ENCODE measurements at regions not wholly inside any gene's neighbourhood (a gene's known extent, or its start where the extent isn't known, plus 50 kb on each side); places are given as distances from the start of the nearest gene placed in this dataset.

DNA sequence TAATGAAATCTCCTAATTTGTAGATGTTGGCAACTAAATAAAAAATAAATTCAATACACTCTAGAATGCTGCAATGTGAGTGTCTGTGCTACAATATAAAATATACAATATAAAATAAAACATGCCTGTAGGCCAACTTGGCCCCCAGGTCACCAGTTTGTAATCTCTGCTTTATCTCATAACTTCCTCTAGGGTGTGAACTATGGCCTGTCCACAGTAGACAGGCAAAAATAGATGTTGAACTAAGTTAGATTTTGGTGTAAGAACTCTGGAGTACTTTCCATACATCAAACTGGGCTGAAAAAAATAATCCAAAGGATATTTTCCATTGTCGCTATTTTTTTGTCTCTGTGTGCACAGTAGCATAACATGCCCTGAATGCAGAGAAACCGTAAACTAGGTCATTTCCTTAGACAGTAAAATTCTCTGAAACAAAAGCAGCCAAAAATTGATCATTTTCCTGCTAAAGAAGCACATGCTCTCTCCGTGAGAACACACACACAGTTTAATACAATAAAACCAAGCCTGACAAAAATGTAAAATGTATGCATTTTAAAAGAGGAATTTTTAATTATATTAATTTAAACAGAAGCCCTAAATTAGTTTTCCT, 98.5 kb upstream of the ZFP64 start:
- Mint-ChIP-seq H3K9me3 (ENCODE audit: low read depth) (peaks cover 6% of the 10 kb centered on the region), H3K27ac (ENCODE audit: unreplicated experiment) (peak overlapping the region; percentile 76), H3K4me1 (ENCODE audit: low read depth) (peaks cover 8% of the 10 kb centered on the region), H3K27me3 (ENCODE audit: low read depth) (peaks cover 8% of the 10 kb centered on the region), H3K4me3 (ENCODE audit: unreplicated experiment) (no peak overlapping the region), H3K36me3 (ENCODE audit: low read depth) (no peaks in the 10 kb centered on the region)
- TF ChIP-seq, protein P1, sequence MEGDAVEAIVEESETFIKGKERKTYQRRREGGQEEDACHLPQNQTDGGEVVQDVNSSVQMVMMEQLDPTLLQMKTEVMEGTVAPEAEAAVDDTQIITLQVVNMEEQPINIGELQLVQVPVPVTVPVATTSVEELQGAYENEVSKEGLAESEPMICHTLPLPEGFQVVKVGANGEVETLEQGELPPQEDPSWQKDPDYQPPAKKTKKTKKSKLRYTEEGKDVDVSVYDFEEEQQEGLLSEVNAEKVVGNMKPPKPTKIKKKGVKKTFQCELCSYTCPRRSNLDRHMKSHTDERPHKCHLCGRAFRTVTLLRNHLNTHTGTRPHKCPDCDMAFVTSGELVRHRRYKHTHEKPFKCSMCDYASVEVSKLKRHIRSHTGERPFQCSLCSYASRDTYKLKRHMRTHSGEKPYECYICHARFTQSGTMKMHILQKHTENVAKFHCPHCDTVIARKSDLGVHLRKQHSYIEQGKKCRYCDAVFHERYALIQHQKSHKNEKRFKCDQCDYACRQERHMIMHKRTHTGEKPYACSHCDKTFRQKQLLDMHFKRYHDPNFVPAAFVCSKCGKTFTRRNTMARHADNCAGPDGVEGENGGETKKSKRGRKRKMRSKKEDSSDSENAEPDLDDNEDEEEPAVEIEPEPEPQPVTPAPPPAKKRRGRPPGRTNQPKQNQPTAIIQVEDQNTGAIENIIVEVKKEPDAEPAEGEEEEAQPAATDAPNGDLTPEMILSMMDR (IDR thresholded peaks at IDR 0.05): no peak
- no peak for DNase-seq (ENCODE audit: low spot score)

DNA sequence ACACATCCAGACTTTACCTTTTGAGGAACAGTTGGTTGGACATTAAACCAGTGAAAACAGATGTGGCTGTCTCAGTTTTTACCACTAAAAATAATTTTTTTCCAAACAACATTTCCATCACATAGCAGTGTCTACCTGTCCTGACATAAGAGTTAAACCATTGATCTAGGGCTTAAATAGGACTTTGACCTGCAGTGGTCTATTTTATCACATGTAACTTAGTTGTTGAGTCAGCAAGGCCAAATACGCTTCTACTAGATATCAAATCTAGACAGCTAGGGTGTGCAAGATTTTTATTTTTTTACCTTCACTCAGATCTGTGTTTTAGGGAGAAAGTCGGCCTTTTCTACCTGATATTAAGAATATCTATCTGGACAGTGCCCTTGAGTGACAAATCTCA, 88.8 kb upstream of the ZFP64 start:
- H3K4me3 Mint-ChIP-seq (ENCODE audit: unreplicated experiment): no peak overlapping the region
- peaks cover 28% of the 10 kb centered on the region for H3K27me3 Mint-ChIP-seq (ENCODE audit: low read depth)
- DNase-seq (ENCODE audit: low spot score): no peak
- no peaks in the 10 kb centered on the region for H3K4me1 Mint-ChIP-seq (ENCODE audit: low read depth)
- no peaks in the 10 kb centered on the region for H3K36me3 Mint-ChIP-seq (ENCODE audit: low read depth)
- TF ChIP-seq, protein P1 (IDR thresholded peaks at IDR 0.05): no peak
- H3K9me3 Mint-ChIP-seq (ENCODE audit: low read depth): no peaks in the 10 kb centered on the region
- no peak overlapping the region for H3K27ac Mint-ChIP-seq (ENCODE audit: unreplicated experiment)

DNA sequence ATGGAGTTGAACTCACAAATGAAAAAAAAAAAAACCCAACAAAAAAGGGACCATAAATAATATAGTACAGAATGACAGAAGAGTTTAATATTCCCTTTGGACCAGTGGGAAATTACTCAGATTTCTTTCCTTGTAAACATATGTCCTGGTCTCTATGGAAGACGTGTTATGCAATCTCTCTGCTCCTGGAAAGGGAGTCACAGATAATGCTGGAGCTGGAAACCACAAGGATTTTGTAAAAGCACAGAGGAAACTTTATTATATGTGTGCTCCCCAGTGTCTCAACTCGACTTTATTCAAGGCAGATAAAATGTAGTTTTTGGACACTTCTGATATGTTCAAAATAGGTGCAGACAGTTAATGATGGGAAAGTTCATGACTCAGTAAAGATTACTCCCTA, 88.1 kb upstream of the ZFP64 start:
- Mint-ChIP-seq H3K27ac (ENCODE audit: unreplicated experiment) (no peak overlapping the region), H3K4me3 (ENCODE audit: unreplicated experiment) (no peak overlapping the region)

DNA sequence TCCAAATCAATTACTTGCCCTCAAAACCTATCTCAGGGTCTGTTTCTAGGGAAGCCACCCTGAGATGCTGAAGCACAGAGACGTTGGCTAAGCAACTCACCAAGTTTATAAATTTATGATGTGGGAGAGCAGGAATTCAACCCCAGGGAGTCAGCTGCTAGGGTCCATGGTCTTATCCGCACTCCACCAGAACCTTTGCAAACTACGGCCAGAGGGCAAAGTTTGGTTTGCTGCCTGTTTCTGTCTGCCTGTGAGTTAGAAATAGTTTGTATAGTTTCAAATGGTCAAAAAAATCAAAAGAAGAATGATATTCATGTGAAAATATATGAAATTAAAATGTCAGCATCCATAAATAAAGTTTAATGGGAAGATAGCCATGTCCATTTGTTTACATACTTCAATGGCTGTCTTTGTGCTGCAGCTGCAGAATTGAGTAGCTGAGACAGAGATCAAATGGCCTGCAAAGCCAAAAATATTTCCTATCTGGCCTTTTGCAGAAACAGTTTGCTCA, 83.7 kb upstream of the ZFP64 start:
- Mint-ChIP-seq H3K27ac (ENCODE audit: unreplicated experiment) (no peak overlapping the region), H3K27me3 (ENCODE audit: low read depth) (peaks cover 5% of the 10 kb centered on the region), H3K9me3 (ENCODE audit: low read depth) (no peaks in the 10 kb centered on the region), H3K4me3 (ENCODE audit: unreplicated experiment) (no peak overlapping the region), H3K4me1 (ENCODE audit: low read depth) (no peaks in the 10 kb centered on the region), H3K36me3 (ENCODE audit: low read depth) (no peaks in the 10 kb centered on the region)
- TF ChIP-seq, protein P1 (IDR thresholded peaks at IDR 0.05): no peak
- no peak for DNase-seq (ENCODE audit: low spot score)

More for the DNA sequence above, 88.1 kb upstream of the ZFP64 start:
- no peak for DNase-seq (ENCODE audit: low spot score)
- H3K36me3 Mint-ChIP-seq (ENCODE audit: low read depth): no peaks in the 10 kb centered on the region
- TF ChIP-seq, protein P1 (IDR thresholded peaks at IDR 0.05): no peak
- H3K27me3 Mint-ChIP-seq (ENCODE audit: low read depth): peaks cover 22% of the 10 kb centered on the region
- no peaks in the 10 kb centered on the region for H3K9me3 Mint-ChIP-seq (ENCODE audit: low read depth)
- no peaks in the 10 kb centered on the region for H3K4me1 Mint-ChIP-seq (ENCODE audit: low read depth)

DNA sequence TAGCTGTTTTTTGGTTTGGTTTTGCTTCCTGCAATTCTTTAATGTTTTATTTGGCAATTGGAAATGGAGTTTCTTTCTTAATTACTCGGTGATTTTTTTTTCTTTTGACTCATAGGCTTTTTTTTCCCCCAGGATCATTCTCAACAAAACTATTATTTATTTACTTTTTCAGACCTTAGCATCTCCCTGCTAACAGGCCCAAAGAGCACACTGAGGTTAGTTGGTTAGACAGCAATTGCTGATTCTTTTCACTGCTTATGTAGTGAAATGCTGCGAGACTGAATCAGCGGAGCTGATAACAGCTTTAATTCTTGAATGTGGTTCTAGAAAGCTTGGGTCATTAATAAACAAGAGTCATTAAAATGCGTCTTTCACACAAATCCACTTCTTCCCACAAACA, 79.1 kb upstream of the ZFP64 start:
- Mint-ChIP-seq H3K4me1 (ENCODE audit: low read depth) (no peaks in the 10 kb centered on the region), H3K27me3 (ENCODE audit: low read depth) (peaks cover 6% of the 10 kb centered on the region), H3K36me3 (ENCODE audit: low read depth) (no peaks in the 10 kb centered on the region), H3K4me3 (ENCODE audit: unreplicated experiment) (no peak overlapping the region), H3K27ac (ENCODE audit: unreplicated experiment) (no peak overlapping the region), H3K9me3 (ENCODE audit: low read depth) (no peaks in the 10 kb centered on the region)
- no peak for DNase-seq (ENCODE audit: low spot score)
- TF ChIP-seq, protein P1 (IDR thresholded peaks at IDR 0.05): no peak
